K562 (cell line): ENCODE measurements at regions not wholly inside any gene's neighbourhood (a gene's known extent, or its start where the extent isn't known, plus 50 kb on each side); places are given as distances from the start of the nearest gene placed in this dataset.

ENCODE experiments used
- ATAC-seq: fragments of 200-7000 bp; cut with Tn5 transposase; 3 replicates; pipeline ENCODE4 v1.9.1; 2020; ENCODE audit warnings: moderate library complexity
- BruUV-seq: library from RNA; stranded (reverse); fragments of 400-500 nt; replicated peaks from 2 replicates; lab custom pipeline; 2021; lab: Mats Ljungman, UMichigan
- CTCF ChIA-PET: fragments of 300-600 bp; formaldehyde crosslinking; extraction: SDS; loops from one replicate; lab custom pipeline; 2021; ENCODE audit warnings: low intra/inter-chr PET ratio; lab: Yijun Ruan, JAX
- POLR2A ChIA-PET: fragments of 300-600, 350-650 bp; sonication (Branson Sonifier 250); formaldehyde crosslinking; extraction: SDS; loops from one replicate; lab custom pipeline; 2021; ENCODE audit warnings: antibody characterized with exemption, inconsistent platforms; lab: Yijun Ruan, JAX
- DNase-seq, 4 experiments: peaks; one replicate each; pipeline versions ENCODE4 v3.0.0 to v3.0.0-alpha.2; 2011 to 2018; ENCODE audit warnings: low spot score in 3 of 4, mixed read lengths in 3 of 4; ENCODE audit errors: extremely low read depth in 1 of 4
- FAIRE-seq: peaks from 2 replicates; lab custom pipeline; 2011; peaks lifted over from hg19 to GRCh38; lab: Jason Lieb, UNC
- H2AFZ ChIP-seq: 2 replicates; pipeline ENCODE4 v1.6.0; 2011; ENCODE audit warnings: low read depth, low read length, control low read depth, inconsistent platforms
- H3K27ac ChIP-seq: fragments of 200-600 bp; 3 replicates; pipeline ENCODE4 v1.8.0; 2011; ENCODE audit warnings: low read depth, mild to moderate bottlenecking, control low read depth, inconsistent platforms, low read length, moderate library complexity, mixed read lengths; ENCODE audit errors: extremely low read depth
- H3K27me3 ChIP-seq, 2 experiments: fragments of 300-600 bp in 1 of 2; 2 replicates in 1 of 2; 3 replicates in 1 of 2; pipeline versions ENCODE4 v1.6.0 to v1.8.0; 2011; ENCODE audit warnings: inconsistent platforms in 2 of 2, low read length in 2 of 2, mild to moderate bottlenecking in 1 of 2, mixed read lengths in 1 of 2, moderate library complexity in 1 of 2; ENCODE audit not compliant: control insufficient read depth in 2 of 2, insufficient read depth in 2 of 2
- H3K36me3 ChIP-seq: fragments of 300-600 bp; 3 replicates; pipeline ENCODE4 v1.8.0; 2011; ENCODE audit warnings: mild to moderate bottlenecking, low read length, inconsistent platforms; ENCODE audit not compliant: control insufficient read depth, insufficient read depth
- H3K4me1 ChIP-seq, 2 experiments: fragments of 200-600 bp in 1 of 2; replicated peaks in 1 of 2; 2 replicates in 1 of 2; 3 replicates in 1 of 2; pipeline versions ENCODE4 v1.5.1 to v1.8.0; 2011; ENCODE audit warnings: inconsistent platforms in 2 of 2, low read length in 2 of 2, mild to moderate bottlenecking in 1 of 2, mixed read lengths in 1 of 2, moderate library complexity in 1 of 2; ENCODE audit not compliant: control insufficient read depth in 2 of 2, insufficient read depth in 2 of 2
- H3K4me2 ChIP-seq: 2 replicates; pipeline ENCODE4 v1.6.1; 2011; ENCODE audit warnings: low read length, control low read depth, inconsistent platforms, mixed read lengths; ENCODE audit not compliant: insufficient read depth
- H3K4me3 ChIP-seq: fragments of 200-600 bp; sonication (generic), shearing (Covaris generic); 2 replicates; pipeline ENCODE4 v1.5.1; 2016; ENCODE audit warnings: control low read depth, inconsistent platforms
- H3K79me2 ChIP-seq: fragments of 200-600 bp; 3 replicates; pipeline ENCODE4 v1.8.0; 2011; ENCODE audit warnings: low read length, inconsistent platforms; ENCODE audit not compliant: control insufficient read depth, insufficient read depth
- H3K9ac ChIP-seq, 2 experiments: 2 replicates each; pipeline versions ENCODE4 v1.6.0 to v1.6.1; 2011; ENCODE audit warnings: low read depth in 2 of 2, low read length in 2 of 2, control low read depth in 1 of 2, inconsistent platforms in 1 of 2, mild to moderate bottlenecking in 1 of 2, mixed read lengths in 1 of 2; ENCODE audit not compliant: insufficient read depth in 1 of 2
- H3K9me1 ChIP-seq: one replicate; pipeline ENCODE4 v1.6.0; 2011; ENCODE audit warnings: inconsistent platforms, mild to moderate bottlenecking, low read length, moderate library complexity; ENCODE audit not compliant: control insufficient read depth, insufficient read depth
- H3K9me3 ChIP-seq: replicated peaks from 2 replicates; pipeline ENCODE4 v1.5.1; 2011; ENCODE audit warnings: low read depth, low read length, inconsistent platforms; ENCODE audit not compliant: control insufficient read depth, insufficient read depth
- H4K20me1 ChIP-seq: replicated peaks from 2 replicates; pipeline ENCODE4 v1.6.1; 2011; ENCODE audit warnings: low read length, inconsistent platforms, mixed read lengths; ENCODE audit not compliant: control insufficient read depth, insufficient read depth
- ATF2 ChIP-seq: sonication (generic); formaldehyde crosslinking; IDR thresholded peaks from 2 replicates; pipeline ENCODE4 v1.8.1; 2022; ENCODE audit warnings: missing genetic modification reagents
- BCLAF1 ChIP-seq, 2 experiments: fragments of 450-650 bp in 1 of 2; IDR thresholded peaks; 2 replicates each; pipeline ENCODE4 v1.6.1; 2011 to 2017; ENCODE audit warnings: low read depth in 2 of 2, antibody characterized with exemption in 1 of 2, borderline replicate concordance in 1 of 2, low read length in 1 of 2, mild to moderate bottlenecking in 1 of 2, mixed read lengths in 1 of 2; ENCODE audit not compliant: control insufficient read depth in 1 of 2
- GTF2A2 ChIP-seq: IDR thresholded peaks from 2 replicates; pipeline ENCODE4 v1.6.1; 2016; ENCODE audit warnings: mild to moderate bottlenecking, missing genetic modification characterization, missing compliant biosample characterization
- SPI1 ChIP-seq: IDR thresholded peaks from 2 replicates; pipeline ENCODE4 v1.6.1; 2011; ENCODE audit warnings: low read depth, low read length, control low read depth, borderline replicate concordance
- ZNF133 ChIP-seq: fragments of 250-450 bp; sonication (Bioruptor Pico); IDR thresholded peaks from 2 replicates; pipeline ENCODE4 v1.4.0; 2020; ENCODE audit warnings: mild to moderate bottlenecking
- ZNF316 ChIP-seq: fragments of 450-650 bp; IDR thresholded peaks from 2 replicates; pipeline ENCODE4 v1.6.1; 2016
- WGBS: fragments of 100-300 bp; shearing (Covaris generic); methylation state at CpG from one replicate; pipeline ENCODE4 v1.1.6; 2016; ENCODE audit warnings: low coverage, mixed read lengths; ENCODE audit not compliant: insufficient coverage; ENCODE audit errors: missing lambda C conversion rate; 5-methylcytosine and 5-hydroxymethylcytosine counted together
- in situ Hi-C: fragments of 300-500 bp; cut with MboI; formaldehyde crosslinking; loops from 4 replicates; pipeline ENCODE4 v1.15.0; 2018; ENCODE audit warnings: inconsistent platforms, mixed read lengths
- intact Hi-C: fragments of 100-400 bp; cut with micrococcal nuclease; formaldehyde crosslinking; loops from 2 replicates; pipeline ENCODE4 v1.14.2; 2022

GRCh38 chr2:159872353-159872752 is 74.3 kb upstream of the CD302 start:
- DNase-seq = no peak
- in situ Hi-C loops (no loop called here), intact Hi-C loops (no loop called here)
- Histone ChIP-seq H3K4me2 (no peak overlapping the region), H2AFZ (no peak overlapping the region), H3K9ac (no peak overlapping the region), H3K79me2 (no peaks in the 10 kb centered on the region), H3K4me1 (no peaks in the 10 kb centered on the region), H3K36me3 (no peaks in the 10 kb centered on the region), H3K27ac (no peak overlapping the region), H3K27me3 (no peaks in the 10 kb centered on the region), H3K4me3 (no peak overlapping the region), H4K20me1 (no peaks in the 10 kb centered on the region), H3K9me3 (no peaks in the 10 kb centered on the region), H3K9me1 (no peaks in the 10 kb centered on the region)
- ChIA-PET POLR2A (no interaction called here), CTCF (no interaction called here)
- WGBS = 0% methylated on average over 2 of the region's 2 CpGs
- TF ChIP-seq GTF2A2 (tag) (no peak), ATF2 (CRISPR knock-in tag) (no peak), ZNF316 (no peak), SPI1 (peak; percentile 55; the same call in 1 of the 2 replicates), ZNF133 (CRISPR knock-in tag) (no peak), BCLAF1 (IDR thresholded peaks at IDR 0.05; ENCODE audit: borderline replicate concordance in 1 of 2, control insufficient read depth in 1 of 2, low read depth in 2 of 2, low read length in 1 of 2) (no peak)
- ATAC-seq = no peak; the same call in 2 of the 3 replicates
- no TSS peak for BruUV-seq
- no peak for FAIRE-seq
